ENCODE measurements at regions not wholly inside any gene's neighbourhood (a gene's known extent, or its start where the extent isn't known, plus 50 kb on each side); places are given as distances from the start of the nearest gene placed in this dataset.
"Not testable (repeated sequence)": the region's sequence is repeated elsewhere in the genome, so short reads cannot be mapped to it uniquely, and the experiment has no call there.

- TF ChIP-seq CTCF (IDR thresholded peaks at IDR 0.05) (no peak), ZFX (IDR thresholded peaks at IDR 0.05; ENCODE audit: borderline replicate concordance) (no peak)
Measured at GRCh38 chr3:127085576-127085975, 102.7 kb downstream of the PLXNA1 start.

GRCh38 chr3:127086591-127086990 is 103.7 kb downstream of the PLXNA1 start:
- not testable (repeated sequence) for H3K27ac ChIP-seq

More at GRCh38 chr3:127085576-127085975, 102.7 kb downstream of the PLXNA1 start:
- no peak overlapping the region for H3K27ac ChIP-seq

DNA sequence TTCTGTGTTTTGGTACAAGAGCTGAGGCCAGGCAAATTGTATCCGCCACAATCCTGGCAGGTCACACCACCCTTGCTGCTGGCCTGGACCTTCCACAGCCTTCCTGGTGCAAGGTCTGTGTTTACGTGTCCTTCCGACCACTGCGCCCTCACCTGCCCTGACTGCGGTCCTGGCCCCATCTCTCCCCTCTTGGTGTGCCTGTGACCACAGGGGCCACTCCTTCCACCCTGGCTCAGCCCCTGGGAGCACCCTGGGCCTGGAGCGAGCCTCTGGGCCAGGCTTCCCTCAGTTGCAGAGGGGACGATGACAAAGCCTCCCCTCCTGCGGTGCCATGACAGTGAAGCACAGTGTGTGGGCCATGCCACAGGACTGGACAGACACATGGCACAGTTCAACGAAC is 104.5 kb downstream of the PLXNA1 start:
- H3K27ac ChIP-seq, result no peak overlapping the region
- no peak for TF ChIP-seq ZFX (IDR thresholded peaks at IDR 0.05; ENCODE audit: borderline replicate concordance)
- no peak for TF ChIP-seq CTCF (IDR thresholded peaks at IDR 0.05)

DNA sequence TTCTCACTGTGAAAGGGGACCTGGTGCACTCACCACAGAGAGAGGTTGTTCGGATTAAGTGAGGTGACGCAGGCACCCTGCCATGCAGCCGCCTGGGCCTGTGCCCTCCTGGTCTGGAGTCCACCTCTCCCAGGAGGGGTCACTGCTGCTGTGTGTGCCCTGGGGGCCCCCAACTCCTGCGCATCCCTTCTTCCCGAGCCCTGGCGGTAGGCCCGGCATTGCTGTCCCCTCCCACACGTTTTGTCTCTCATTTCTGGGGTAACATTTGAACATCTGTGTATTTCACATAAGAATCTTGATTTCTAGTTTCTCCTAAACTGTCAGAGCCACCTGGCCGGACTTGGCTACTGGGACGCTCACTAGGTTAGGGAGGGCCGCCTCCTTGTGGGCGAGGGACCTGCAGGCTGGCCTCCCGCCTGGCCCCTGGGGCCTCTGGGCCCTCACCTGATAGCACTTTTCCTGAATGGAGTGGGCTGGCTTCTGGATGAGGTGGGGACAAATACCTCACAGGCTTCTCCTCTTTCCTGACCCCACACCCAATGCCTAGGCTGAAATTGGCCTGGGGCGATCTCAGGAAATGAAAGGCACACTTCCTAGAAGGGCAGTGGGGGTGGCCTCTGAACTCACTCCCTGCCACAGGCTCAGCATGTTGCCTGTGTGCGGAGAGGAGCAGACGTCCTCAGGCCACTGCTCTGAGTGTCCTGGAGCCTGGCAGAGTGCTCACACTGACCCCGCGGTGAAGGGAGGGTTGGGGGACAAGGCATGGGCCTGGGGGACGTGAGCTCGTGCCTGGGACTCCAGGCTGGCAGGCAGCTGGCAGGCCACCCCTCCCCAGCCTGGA is 104.2 kb upstream of the PRR23E start:
- no peak for TF ChIP-seq CTCF (IDR thresholded peaks at IDR 0.05)
- TF ChIP-seq ZFX (IDR thresholded peaks at IDR 0.05; ENCODE audit: borderline replicate concordance), result no peak
- H3K27ac ChIP-seq, result no peak overlapping the region

DNA sequence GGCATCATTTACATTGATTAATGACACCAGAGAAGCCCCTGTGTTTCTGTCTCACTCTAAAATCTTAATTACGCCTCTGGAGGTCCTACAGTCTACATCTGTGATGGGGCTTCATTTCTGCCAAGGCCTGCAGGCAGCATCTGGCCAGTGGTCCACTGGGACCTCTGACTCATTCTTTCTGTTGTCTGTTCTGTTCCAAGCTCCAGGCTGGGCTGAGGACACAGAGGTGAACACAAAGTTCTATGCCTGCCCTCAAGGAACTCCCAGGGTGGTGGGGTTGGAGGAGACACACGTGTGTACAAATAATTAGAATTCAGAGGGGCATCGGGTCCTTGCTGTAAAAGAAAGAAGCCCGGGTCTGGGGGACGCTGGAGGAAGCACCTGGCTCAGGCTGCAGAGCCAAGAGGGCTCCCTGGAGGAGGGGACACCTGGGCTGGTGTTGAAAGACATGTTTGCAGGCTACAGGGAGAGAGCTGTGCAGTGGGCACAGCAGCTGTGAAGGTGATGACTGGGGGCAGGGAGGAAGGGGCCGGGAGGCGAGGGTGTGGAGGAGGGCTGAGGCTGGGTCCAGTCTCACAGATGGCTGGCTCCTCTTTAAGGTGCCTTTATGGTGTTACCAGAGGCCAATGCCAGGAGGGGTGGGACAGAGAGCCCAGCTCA is 103.3 kb upstream of the PRR23E start:
- no peak for TF ChIP-seq CTCF (IDR thresholded peaks at IDR 0.05)
- TF ChIP-seq ZFX (IDR thresholded peaks at IDR 0.05; ENCODE audit: borderline replicate concordance), result no peak
- H3K27ac ChIP-seq, result no peak overlapping the region

GRCh38 chr3:127090218-127091160 is 102.4 kb upstream of the PRR23E start:
- H3K27ac ChIP-seq, result no peak overlapping the region
- no peak for TF ChIP-seq ZFX (IDR thresholded peaks at IDR 0.05; ENCODE audit: borderline replicate concordance)
- no peak for TF ChIP-seq CTCF (IDR thresholded peaks at IDR 0.05)

- TF ChIP-seq CTCF (IDR thresholded peaks at IDR 0.05) (no peak), ZFX (IDR thresholded peaks at IDR 0.05; ENCODE audit: borderline replicate concordance) (no peak)
- H3K27ac ChIP-seq, result no peak overlapping the region
Measured at GRCh38 chr3:127091376-127091775, 101.6 kb upstream of the PRR23E start.
